ENCODE measurements at regions not wholly inside any gene's neighbourhood (a gene's known extent, or its start where the extent isn't known, plus 50 kb on each side); places are given as distances from the start of the nearest gene placed in this dataset.

DNA sequence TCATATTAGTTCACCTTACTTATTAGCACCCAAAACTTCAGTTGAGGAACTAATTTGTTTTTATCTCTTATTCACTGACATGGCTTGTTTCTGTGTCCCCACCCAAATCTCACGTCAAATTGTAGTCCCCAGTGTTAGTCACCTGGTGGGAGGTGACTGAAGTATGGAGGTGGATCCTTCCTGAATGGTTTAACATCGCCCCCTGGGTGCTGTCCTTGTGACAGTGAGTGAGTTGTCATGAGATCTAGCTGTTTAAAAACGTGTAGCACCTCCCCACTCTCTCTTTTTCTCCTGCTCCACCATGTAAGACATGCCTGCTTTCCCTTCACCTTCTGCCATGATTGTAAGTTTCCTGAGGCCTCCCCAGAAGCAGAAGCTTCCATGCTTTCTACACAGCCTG lies 75.0 kb upstream of the HECTD2 start:
- TF ChIP-seq ZNF570 (CRISPR knock-in tag; IDR thresholded peaks at IDR 0.05; ENCODE audit: borderline replicate concordance) = no peak
- no peak for TF ChIP-seq GABPB1 (CRISPR knock-in tag; IDR thresholded peaks at IDR 0.05)
- TF ChIP-seq, protein P1, sequence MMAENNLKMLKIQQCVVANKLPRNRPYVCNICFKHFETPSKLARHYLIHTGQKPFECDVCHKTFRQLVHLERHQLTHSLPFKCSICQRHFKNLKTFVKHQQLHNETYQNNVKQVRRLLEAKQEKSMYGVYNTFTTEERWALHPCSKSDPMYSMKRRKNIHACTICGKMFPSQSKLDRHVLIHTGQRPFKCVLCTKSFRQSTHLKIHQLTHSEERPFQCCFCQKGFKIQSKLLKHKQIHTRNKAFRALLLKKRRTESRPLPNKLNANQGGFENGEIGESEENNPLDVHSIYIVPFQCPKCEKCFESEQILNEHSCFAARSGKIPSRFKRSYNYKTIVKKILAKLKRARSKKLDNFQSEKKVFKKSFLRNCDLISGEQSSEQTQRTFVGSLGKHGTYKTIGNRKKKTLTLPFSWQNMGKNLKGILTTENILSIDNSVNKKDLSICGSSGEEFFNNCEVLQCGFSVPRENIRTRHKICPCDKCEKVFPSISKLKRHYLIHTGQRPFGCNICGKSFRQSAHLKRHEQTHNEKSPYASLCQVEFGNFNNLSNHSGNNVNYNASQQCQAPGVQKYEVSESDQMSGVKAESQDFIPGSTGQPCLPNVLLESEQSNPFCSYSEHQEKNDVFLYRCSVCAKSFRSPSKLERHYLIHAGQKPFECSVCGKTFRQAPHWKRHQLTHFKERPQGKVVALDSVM (CRISPR knock-in tag; IDR thresholded peaks at IDR 0.05) = no peak
- TF ChIP-seq CREM (IDR thresholded peaks at IDR 0.05) = no peak
- TF ChIP-seq CREM (CRISPR knock-in tag; IDR thresholded peaks at IDR 0.05) = no peak
- TF ChIP-seq NFE2L1 (CRISPR knock-in tag; IDR thresholded peaks at IDR 0.05; ENCODE audit: borderline replicate concordance) = no peak

All from HepG2 (cell line).